Cardiac muscle cell (in vitro differentiated cells and primary cell): ENCODE measurements at regions not wholly inside any gene's neighbourhood (a gene's known extent, or its start where the extent isn't known, plus 50 kb on each side); places are given as distances from the start of the nearest gene placed in this dataset.

Experiments
- DNase-seq, 2 donors: peaks; one replicate each; pipeline versions ENCODE4 v3.0.0 to v3.0.0-alpha.2; 2010 to 2017; ENCODE audit warnings: low read depth in 1 of 2, low spot score in 1 of 2
- H3K27ac ChIP-seq: fragments of 200-600 bp; sonication (generic); 2 replicates; pipeline ENCODE4 v1.5.1; 2016
- H3K27me3 ChIP-seq: fragments of 200-600 bp; sonication (generic); 2 replicates; pipeline ENCODE4 v1.6.0; 2016; ENCODE audit warnings: control low read depth
- H3K36me3 ChIP-seq: fragments of 200-600 bp; sonication (generic); 2 replicates; pipeline ENCODE4 v1.5.1; 2016; ENCODE audit warnings: control low read depth
- H3K4me1 ChIP-seq: fragments of 200-600 bp; sonication (generic); 2 replicates; pipeline ENCODE4 v1.8.1; 2017; ENCODE audit warnings: low read depth, mild to moderate bottlenecking, mixed run types
- H3K4me3 ChIP-seq: fragments of 200-600 bp; sonication (generic); 2 replicates; pipeline ENCODE4 v1.5.1; 2016; ENCODE audit warnings: mild to moderate bottlenecking
- H3K9me3 ChIP-seq: fragments of 200-600 bp; sonication (generic); 2 replicates; pipeline ENCODE4 v1.5.1; 2017; ENCODE audit warnings: low read depth, mild to moderate bottlenecking, control low read depth
- TF ChIP-seq, protein P1 (sequence below): IDR thresholded peaks from 2 replicates; pipeline ENCODE4 v1.5.1; 2012; ENCODE audit warnings: low read depth, mild to moderate bottlenecking, low read length

- Histone ChIP-seq H3K4me3 (no peak overlapping the region), H3K27me3 (no peaks in the 10 kb centered on the region), H3K27ac (no peak overlapping the region), H3K9me3 (no peaks in the 10 kb centered on the region), H3K36me3 (no peaks in the 10 kb centered on the region), H3K4me1 (no peaks in the 10 kb centered on the region)
- TF ChIP-seq, protein P1, sequence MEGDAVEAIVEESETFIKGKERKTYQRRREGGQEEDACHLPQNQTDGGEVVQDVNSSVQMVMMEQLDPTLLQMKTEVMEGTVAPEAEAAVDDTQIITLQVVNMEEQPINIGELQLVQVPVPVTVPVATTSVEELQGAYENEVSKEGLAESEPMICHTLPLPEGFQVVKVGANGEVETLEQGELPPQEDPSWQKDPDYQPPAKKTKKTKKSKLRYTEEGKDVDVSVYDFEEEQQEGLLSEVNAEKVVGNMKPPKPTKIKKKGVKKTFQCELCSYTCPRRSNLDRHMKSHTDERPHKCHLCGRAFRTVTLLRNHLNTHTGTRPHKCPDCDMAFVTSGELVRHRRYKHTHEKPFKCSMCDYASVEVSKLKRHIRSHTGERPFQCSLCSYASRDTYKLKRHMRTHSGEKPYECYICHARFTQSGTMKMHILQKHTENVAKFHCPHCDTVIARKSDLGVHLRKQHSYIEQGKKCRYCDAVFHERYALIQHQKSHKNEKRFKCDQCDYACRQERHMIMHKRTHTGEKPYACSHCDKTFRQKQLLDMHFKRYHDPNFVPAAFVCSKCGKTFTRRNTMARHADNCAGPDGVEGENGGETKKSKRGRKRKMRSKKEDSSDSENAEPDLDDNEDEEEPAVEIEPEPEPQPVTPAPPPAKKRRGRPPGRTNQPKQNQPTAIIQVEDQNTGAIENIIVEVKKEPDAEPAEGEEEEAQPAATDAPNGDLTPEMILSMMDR, result no peak
- DNase-seq, result no peak
These were observed 1006.4 kb upstream of the CTNND2 start for GRCh38 chr5:12910641-12911040.

- no peak for DNase-seq
- Histone ChIP-seq H3K9me3 (no peaks in the 10 kb centered on the region), H3K27ac (no peak overlapping the region), H3K4me3 (no peak overlapping the region), H3K4me1 (no peaks in the 10 kb centered on the region), H3K36me3 (no peaks in the 10 kb centered on the region), H3K27me3 (no peaks in the 10 kb centered on the region)
- TF ChIP-seq, protein P1, result no peak
These were observed 998.4 kb upstream of the CTNND2 start for GRCh38 chr5:12902611-12903010.

DNA sequence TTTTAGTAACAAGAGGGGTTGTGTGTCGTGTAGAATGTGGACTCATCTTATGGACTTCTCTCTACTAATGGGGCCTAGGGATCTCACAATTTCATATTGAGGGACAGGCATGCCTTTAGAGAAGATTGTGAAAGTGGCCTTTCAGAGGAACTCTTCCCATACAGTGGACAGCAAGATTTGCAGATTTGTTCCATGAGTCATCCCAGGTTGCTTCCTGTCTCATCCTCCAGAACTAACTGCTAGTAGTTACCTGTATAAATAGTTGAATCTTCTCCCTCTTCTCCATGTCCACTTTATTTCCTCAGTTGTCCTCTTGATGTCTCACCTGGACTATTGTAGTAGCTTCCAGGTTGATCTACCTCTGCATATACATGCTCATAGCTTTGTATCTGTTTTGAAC is 997.5 kb upstream of the CTNND2 start:
- TF ChIP-seq, protein P1, result no peak
- Histone ChIP-seq H3K36me3 (no peaks in the 10 kb centered on the region), H3K27me3 (no peaks in the 10 kb centered on the region)

DNA sequence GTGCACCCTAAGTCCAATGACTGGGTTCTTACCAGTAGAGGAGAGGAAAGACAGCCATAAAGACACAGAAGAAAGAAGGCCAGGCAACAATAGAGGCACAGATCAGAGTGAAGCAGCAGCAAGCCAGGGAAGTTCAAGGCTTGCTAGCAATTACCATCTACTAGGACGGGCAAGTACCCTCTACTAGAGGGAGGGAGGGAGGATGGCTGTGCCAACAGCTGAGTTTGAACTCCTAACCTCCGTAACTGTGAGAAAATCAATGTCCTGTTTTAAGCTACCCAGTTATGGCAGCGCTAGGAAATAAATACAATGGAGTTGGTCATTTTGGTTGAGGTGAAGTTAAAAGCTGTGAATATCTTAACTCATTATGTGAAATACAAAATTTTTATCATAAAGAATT is 991.8 kb upstream of the CTNND2 start:
- H3K36me3 ChIP-seq, result no peaks in the 10 kb centered on the region

More for the DNA sequence above, 997.5 kb upstream of the CTNND2 start:
- H3K4me1 ChIP-seq, result no peaks in the 10 kb centered on the region
- H3K27ac ChIP-seq, result no peak overlapping the region
- H3K4me3 ChIP-seq, result no peak overlapping the region
- no peak for DNase-seq
- no peaks in the 10 kb centered on the region for H3K9me3 ChIP-seq

DNA sequence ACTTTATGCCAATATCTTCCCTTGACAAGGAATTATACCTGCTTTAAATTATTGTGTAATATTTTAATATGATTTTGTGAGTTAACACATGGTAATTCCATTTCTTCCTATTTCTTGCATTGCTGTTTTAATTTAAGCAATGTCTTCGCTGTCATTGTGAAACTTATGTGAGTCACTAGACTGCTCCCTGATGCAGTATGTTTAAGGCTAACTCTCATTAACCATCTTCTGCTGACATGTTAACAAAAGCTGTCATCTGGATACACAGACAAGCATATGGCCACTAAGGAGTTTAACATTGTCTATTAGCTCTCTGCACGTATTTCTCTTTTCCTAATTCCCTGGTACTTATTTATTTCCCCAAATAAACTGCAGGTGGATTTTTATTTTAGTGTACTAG is 980.8 kb upstream of the CTNND2 start:
- H3K4me3 ChIP-seq, result no peak overlapping the region
- TF ChIP-seq, protein P1, result no peak
- H3K9me3 ChIP-seq, result no peaks in the 10 kb centered on the region
- H3K27me3 ChIP-seq, result no peaks in the 10 kb centered on the region
- H3K4me1 ChIP-seq, result peaks cover 4% of the 10 kb centered on the region
- DNase-seq, result no peak
- no peak overlapping the region for H3K27ac ChIP-seq
- H3K36me3 ChIP-seq, result no peaks in the 10 kb centered on the region

More for the DNA sequence above, 991.8 kb upstream of the CTNND2 start:
- no peak overlapping the region for H3K27ac ChIP-seq
- no peaks in the 10 kb centered on the region for H3K27me3 ChIP-seq
- no peak for DNase-seq
- TF ChIP-seq, protein P1, result no peak
- H3K4me3 ChIP-seq, result no peak overlapping the region
- no peaks in the 10 kb centered on the region for H3K9me3 ChIP-seq
- no peaks in the 10 kb centered on the region for H3K4me1 ChIP-seq

DNA sequence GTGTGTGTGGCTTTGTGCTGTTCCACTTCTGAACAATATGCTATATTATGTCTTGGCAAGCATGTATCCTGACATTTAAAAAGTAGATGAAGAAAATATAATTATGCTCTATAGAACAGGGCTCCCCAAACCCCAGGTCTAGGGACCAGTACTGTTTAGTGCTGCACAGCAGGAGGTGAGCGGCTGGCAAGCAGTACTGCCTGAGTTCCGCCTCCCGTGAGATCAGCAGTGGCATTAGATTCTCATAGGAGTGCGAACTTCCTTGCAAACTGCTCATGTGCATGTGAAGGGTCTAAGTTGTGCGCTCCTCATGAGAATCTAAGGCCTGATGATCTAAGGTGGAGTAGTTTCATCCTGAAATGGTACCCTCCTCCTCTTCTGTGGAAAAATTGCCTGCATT is 979.1 kb upstream of the CTNND2 start:
- TF ChIP-seq, protein P1, result no peak
- H3K36me3 ChIP-seq, result no peaks in the 10 kb centered on the region
- H3K9me3 ChIP-seq, result no peaks in the 10 kb centered on the region
- no peak for DNase-seq
- H3K27me3 ChIP-seq, result no peaks in the 10 kb centered on the region
- H3K4me3 ChIP-seq, result no peak overlapping the region
- H3K27ac ChIP-seq, result no peak overlapping the region
- peaks cover 4% of the 10 kb centered on the region for H3K4me1 ChIP-seq
